CD4-positive, alpha-beta T cell (primary cell): ENCODE measurements at regions not wholly inside any gene's neighbourhood (a gene's known extent, or its start where the extent isn't known, plus 50 kb on each side); places are given as distances from the start of the nearest gene placed in this dataset.

Experiments
- ATAC-seq: fragments of 200-7000 bp; cut with Tn5 transposase; one replicate; pipeline ENCODE4 v1.10.0; 2022; ENCODE audit warnings: mild to moderate bottlenecking; ENCODE audit not compliant: poor library complexity
- CTCF ChIA-PET: fragments of 350-600 bp; sonication (Branson Sonifier 250); formaldehyde crosslinking; loops from one replicate; lab custom pipeline; 2021; ENCODE audit warnings: antibody characterized with exemption, inconsistent platforms; lab: Charles Lee
- POLR2A ChIA-PET: fragments of 350-600 bp; sonication (Branson Sonifier 250); formaldehyde crosslinking; loops from one replicate; lab custom pipeline; 2021; ENCODE audit warnings: antibody characterized with exemption, inconsistent platforms; lab: Charles Lee
- DNase-seq, 14 experiments: peaks; one replicate each; pipeline ENCODE4 v3.0.0-alpha.2; 2013 to 2020; ENCODE audit warnings: mixed read lengths in 2 of 14
- H3K27ac ChIP-seq, 2 donors: one replicate each; pipeline versions ENCODE4 v1.5.1 to v1.7.0; 2013; ENCODE audit warnings: low read length in 2 of 2, low read depth in 1 of 2, mild to moderate bottlenecking in 1 of 2
- H3K27me3 ChIP-seq, 2 experiments: 1 replicate in 1 of 2; 2 replicates in 1 of 2; pipeline versions ENCODE4 v1.6.1 to v1.7.0; 2013; ENCODE audit warnings: low read length in 2 of 2, control low read depth in 1 of 2, mild to moderate bottlenecking in 1 of 2, moderate library complexity in 1 of 2; ENCODE audit not compliant: insufficient read depth in 2 of 2, control insufficient read depth in 1 of 2
- H3K36me3 ChIP-seq: one replicate; pipeline ENCODE4 v1.6.1; 2013; ENCODE audit warnings: low read length, control low read depth; ENCODE audit not compliant: insufficient read depth
- H3K4me1 ChIP-seq: one replicate; pipeline ENCODE4 v1.6.1; 2013; ENCODE audit warnings: low read length, control low read depth; ENCODE audit not compliant: insufficient read depth
- H3K4me3 ChIP-seq: one replicate; pipeline ENCODE4 v1.5.1; 2013; ENCODE audit warnings: mild to moderate bottlenecking, low read length, moderate library complexity
- H3K9me3 ChIP-seq, 2 experiments: 1 replicate in 1 of 2; 2 replicates in 1 of 2; pipeline versions ENCODE4 v1.6.1 to v1.7.0; 2013; ENCODE audit warnings: low read length in 2 of 2, mild to moderate bottlenecking in 2 of 2, control low read depth in 1 of 2, moderate library complexity in 1 of 2; ENCODE audit not compliant: control insufficient read depth in 1 of 2, insufficient read depth in 1 of 2
- H3K27ac Mint-ChIP-seq: one replicate; pipeline ENCODE4 v1.8.0; 2020; ENCODE audit warnings: mixed read lengths
- H3K27me3 Mint-ChIP-seq: one replicate; pipeline ENCODE4 v1.8.0; 2021; ENCODE audit warnings: mixed read lengths
- H3K36me3 Mint-ChIP-seq: one replicate; pipeline ENCODE4 v1.8.0; 2021; ENCODE audit warnings: low read depth, mixed read lengths
- H3K4me1 Mint-ChIP-seq: one replicate; pipeline ENCODE4 v1.8.0; 2021; ENCODE audit warnings: low read depth, mixed read lengths
- H3K4me3 Mint-ChIP-seq: one replicate; pipeline ENCODE4 v1.8.0; 2020; ENCODE audit warnings: mild to moderate bottlenecking, mixed read lengths
- H3K9me3 Mint-ChIP-seq: one replicate; pipeline ENCODE4 v1.8.0; 2020; ENCODE audit warnings: mixed read lengths
- CTCF ChIP-seq: fragments of 200-600 bp; IDR thresholded peaks from one replicate; pipeline ENCODE4 v1.8.0; 2022; ENCODE audit warnings: antibody characterized with exemption, mild to moderate bottlenecking
- intact Hi-C, 2 experiments: fragments of 100-400 bp; cut with DNase I in 1 of 2; cut with micrococcal nuclease in 1 of 2; formaldehyde crosslinking; loops; one replicate each; pipeline versions ENCODE4 v1.15.1 to v1.9.0; 2023 to 2025; cut with DNase I, micrococcal nuclease

DNA sequence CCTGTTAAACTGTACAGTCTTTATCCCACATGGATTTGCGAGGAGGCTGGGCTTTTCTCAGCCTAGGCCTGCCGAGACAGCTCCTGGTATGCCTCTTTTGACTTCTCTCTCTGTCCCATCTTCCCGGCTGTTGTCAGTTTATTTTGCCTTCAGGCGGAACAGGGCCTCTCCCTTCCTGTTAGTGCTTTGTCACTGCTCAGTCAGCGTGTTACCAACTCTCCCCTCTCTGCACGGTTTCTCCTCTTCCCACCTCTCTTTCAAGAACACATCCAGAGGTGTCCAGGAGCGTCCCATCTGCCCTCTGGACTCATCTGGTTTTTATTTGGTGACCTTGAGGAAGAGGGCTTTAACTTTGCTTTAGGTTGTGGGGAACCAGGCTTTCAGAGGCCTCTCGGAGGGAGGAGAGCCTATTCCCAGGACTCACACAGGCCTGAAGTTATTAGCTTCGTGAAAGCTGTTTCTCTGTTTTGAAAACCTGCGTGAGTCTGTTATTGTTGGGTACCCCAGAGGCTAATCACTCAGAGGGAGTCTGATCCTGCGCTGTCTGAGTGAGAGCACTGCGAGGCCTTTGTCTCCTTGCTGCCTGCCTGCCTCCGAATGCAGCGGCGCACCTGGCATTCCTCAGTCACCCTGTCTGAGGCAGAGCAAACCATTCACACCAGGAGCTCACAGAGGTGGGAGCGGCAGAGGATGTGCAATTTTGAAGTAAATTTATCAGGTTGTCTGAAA, 234.4 kb upstream of the MPDZ start:
- Mint-ChIP-seq H3K9me3 (peaks cover 8% of the 10 kb centered on the region), H3K4me3 (no peak overlapping the region), H3K27me3 (no peaks in the 10 kb centered on the region), H3K4me1 (no peaks in the 10 kb centered on the region), H3K27ac (no peak overlapping the region), H3K36me3 (no peaks in the 10 kb centered on the region)
- ChIA-PET POLR2A (no interaction called here), CTCF (no interaction called here)
- intact Hi-C loops: no loop called here
- H3K36me3 ChIP-seq: no peaks in the 10 kb centered on the region
- no peak overlapping the region for H3K4me3 ChIP-seq
- no peaks in the 10 kb centered on the region for H3K27me3 ChIP-seq
- ATAC-seq (no peak), DNase-seq (no peak)
- no peaks in the 10 kb centered on the region for H3K4me1 ChIP-seq
- H3K27ac ChIP-seq: no peak overlapping the region
- H3K9me3 ChIP-seq: peaks cover 0 to 5% of the 10 kb centered on the region in 2 experiments
- TF ChIP-seq CTCF: no peak

DNA sequence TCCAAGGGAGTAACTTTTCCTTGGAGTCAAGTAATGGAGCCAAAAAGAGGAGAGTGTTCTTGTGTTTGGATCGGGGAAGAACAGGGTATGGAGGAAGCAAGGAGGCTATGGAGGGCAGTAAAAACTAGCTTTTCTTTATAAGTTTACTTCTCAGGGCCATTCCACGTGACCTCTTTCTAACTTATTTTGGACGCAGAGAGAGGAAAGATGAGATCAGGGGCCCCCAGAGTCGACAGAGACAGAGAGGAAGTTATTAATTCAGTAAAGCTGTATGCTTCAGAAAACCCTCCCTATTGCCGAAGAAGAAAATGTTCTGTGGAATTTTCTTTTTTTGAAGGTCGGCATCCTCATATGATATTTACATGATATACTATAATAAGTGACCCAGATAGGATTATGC, 233.8 kb upstream of the MPDZ start:
- intact Hi-C loops: no loop called here
- H3K36me3 Mint-ChIP-seq: no peaks in the 10 kb centered on the region
- Histone ChIP-seq H3K4me3 (no peak overlapping the region), H3K9me3 (peaks cover 0 to 5% of the 10 kb centered on the region in 2 experiments), H3K4me1 (no peaks in the 10 kb centered on the region), H3K36me3 (no peaks in the 10 kb centered on the region), H3K27me3 (no peaks in the 10 kb centered on the region), H3K27ac (no peak overlapping the region)
- ChIA-PET CTCF (no interaction called here), POLR2A (no interaction called here)
- no peak for DNase-seq
- H3K27me3 Mint-ChIP-seq: no peaks in the 10 kb centered on the region
- no peak overlapping the region for H3K27ac Mint-ChIP-seq
- ATAC-seq: no peak
- no peak for TF ChIP-seq CTCF
- H3K4me1 Mint-ChIP-seq: no peaks in the 10 kb centered on the region
- no peak overlapping the region for H3K4me3 Mint-ChIP-seq
- peaks cover 8% of the 10 kb centered on the region for H3K9me3 Mint-ChIP-seq

GRCh38 chr9:13508681-13509080, 229.2 kb upstream of the MPDZ start:
- H3K4me1 ChIP-seq: no peaks in the 10 kb centered on the region
- H3K4me3 ChIP-seq: no peak overlapping the region
- peaks cover 0 to 8% of the 10 kb centered on the region in 2 experiments for H3K9me3 ChIP-seq
- Mint-ChIP-seq H3K36me3 (no peaks in the 10 kb centered on the region), H3K27ac (no peak overlapping the region), H3K27me3 (no peaks in the 10 kb centered on the region), H3K9me3 (peaks cover 4% of the 10 kb centered on the region), H3K4me3 (no peak overlapping the region), H3K4me1 (no peaks in the 10 kb centered on the region)
- H3K27me3 ChIP-seq: no peaks in the 10 kb centered on the region
- intact Hi-C loops: no loop called here
- ChIA-PET POLR2A (no interaction called here), CTCF (no interaction called here)
- TF ChIP-seq CTCF: no peak
- DNase-seq (no peak), ATAC-seq (no peak)
- H3K36me3 ChIP-seq: no peaks in the 10 kb centered on the region
- no peak overlapping the region for H3K27ac ChIP-seq
